Dedifferentiated amniotic fluid mesenchymal stem cell (primary cell): ENCODE measurements at regions not wholly inside any gene's neighbourhood (a gene's known extent, or its start where the extent isn't known, plus 50 kb on each side); places are given as distances from the start of the nearest gene placed in this dataset.
"Not testable (repeated sequence)": the region's sequence is repeated elsewhere in the genome, so short reads cannot be mapped to it uniquely, and the experiment has no call there.

Experiments used
- DNase-seq: peaks from one replicate; pipeline ENCODE4 v3.0.0-alpha.2; 2016; ENCODE audit errors: extremely low spot score

GRCh38 chr22:49676783-49677494 lies 150.7 kb downstream of the BRD1 start:
- no peak for DNase-seq

GRCh38 chr22:49676230-49676629 lies 151.4 kb downstream of the BRD1 start:
- DNase-seq: no peak

GRCh38 chr22:49674479-49675050 lies 153.1 kb downstream of the BRD1 start:
- no peak for DNase-seq

GRCh38 chr22:49673048-49673447 lies 154.6 kb downstream of the BRD1 start:
- no peak for DNase-seq

GRCh38 chr22:49672014-49672516 lies 155.6 kb downstream of the BRD1 start:
- DNase-seq: no peak

GRCh38 chr22:49671331-49672013 lies 156.2 kb downstream of the BRD1 start:
- no peak for DNase-seq

GRCh38 chr22:49670456-49671330 lies 157.0 kb downstream of the BRD1 start:
- DNase-seq: no peak

GRCh38 chr22:49669969-49670455 lies 157.7 kb downstream of the BRD1 start:
- not testable (repeated sequence) for DNase-seq

- DNase-seq: not testable (repeated sequence)
Measured at GRCh38 chr22:49669427-49669968, 158.2 kb downstream of the BRD1 start.

- no peak for DNase-seq
Measured at GRCh38 chr22:49668402-49668801, 159.3 kb downstream of the BRD1 start.

- no peak for DNase-seq
Measured at GRCh38 chr22:49667236-49667635, 160.4 kb downstream of the BRD1 start.

GRCh38 chr22:49666146-49666809 lies 161.4 kb downstream of the BRD1 start:
- no peak for DNase-seq

- no peak for DNase-seq
Measured at GRCh38 chr22:49664891-49665290, 162.8 kb downstream of the BRD1 start.

GRCh38 chr22:49664371-49664881 lies 163.2 kb downstream of the BRD1 start:
- no peak for DNase-seq

GRCh38 chr22:49663823-49664222 lies 163.8 kb downstream of the BRD1 start:
- no peak for DNase-seq

- DNase-seq: no peak
Measured at GRCh38 chr22:49663311-49663711, 164.4 kb downstream of the BRD1 start.

GRCh38 chr22:49662681-49663080 lies 165.0 kb downstream of the BRD1 start:
- DNase-seq: no peak

- DNase-seq: no peak
Measured at GRCh38 chr22:49660794-49661781, 166.6 kb downstream of the BRD1 start.

- no peak for DNase-seq
Measured at GRCh38 chr22:49660321-49660720, 167.4 kb downstream of the BRD1 start.
